Activated T-cell treated with anti-CD3 and anti-CD28 coated beads, Interleukin-2, amount 50 U/mL, for 4 hours (primary cell): ENCODE measurements at regions not wholly inside any gene's neighbourhood (a gene's known extent, or its start where the extent isn't known, plus 50 kb on each side); places are given as distances from the start of the nearest gene placed in this dataset.

Experiments used
- ATAC-seq, 2 donors: fragments of 200-7000 bp; cut with Tn5 transposase; one replicate each; pipeline ENCODE4 v1.10.0; 2021
- DNase-seq: peaks from one replicate; pipeline ENCODE4 v3.0.0-alpha.2; 2020
- H3K27me3 Mint-ChIP-seq: one replicate; pipeline ENCODE4 v1.8.0; 2021; ENCODE audit warnings: low read depth, mixed read lengths
- H3K36me3 Mint-ChIP-seq: one replicate; pipeline ENCODE4 v1.8.0; 2022; ENCODE audit warnings: mixed read lengths; ENCODE audit not compliant: insufficient read depth
- H3K4me1 Mint-ChIP-seq: one replicate; pipeline ENCODE4 v1.8.0; 2021; ENCODE audit warnings: low read depth, mixed read lengths
- H3K4me3 Mint-ChIP-seq: one replicate; pipeline ENCODE4 v1.8.0; 2021; ENCODE audit warnings: mild to moderate bottlenecking, moderate library complexity, mixed read lengths
- H3K9me3 Mint-ChIP-seq: one replicate; pipeline ENCODE4 v1.8.0; 2021; ENCODE audit warnings: mixed read lengths

DNA sequence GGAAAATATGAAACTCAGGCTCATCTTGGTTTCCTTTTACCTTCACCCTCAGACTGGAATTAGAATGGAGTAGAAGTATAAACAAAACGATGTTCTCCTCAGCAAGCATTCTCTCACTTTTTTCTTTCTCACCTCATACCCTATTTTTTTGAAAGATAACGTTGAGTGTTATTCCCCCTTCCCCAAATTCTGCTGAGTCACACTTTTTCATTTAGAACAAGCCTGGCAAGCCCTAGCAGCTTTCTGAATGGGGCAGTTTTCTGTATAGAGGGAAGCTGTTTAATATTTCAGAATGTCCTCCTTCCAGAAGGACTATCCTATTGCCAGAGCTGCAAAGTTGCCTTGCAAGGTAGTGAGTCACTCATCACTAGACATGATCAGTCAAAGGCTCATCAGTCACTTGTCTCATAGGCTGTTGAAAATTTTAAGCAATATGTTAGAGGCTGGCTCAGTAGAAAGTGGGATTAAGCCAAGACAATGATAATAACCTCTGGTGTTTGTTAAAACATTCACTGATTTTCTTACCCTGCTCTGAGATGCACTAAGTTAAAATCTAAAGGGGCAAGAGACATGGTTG, 416.1 kb downstream of the RNF144A start:
- Mint-ChIP-seq H3K36me3 (no peaks in the 10 kb centered on the region), H3K4me3 (no peak overlapping the region), H3K27me3 (peaks cover 10% of the 10 kb centered on the region), H3K4me1 (no peaks in the 10 kb centered on the region), H3K9me3 (no peaks in the 10 kb centered on the region)
- DNase-seq (no peak), ATAC-seq (no peak)

DNA sequence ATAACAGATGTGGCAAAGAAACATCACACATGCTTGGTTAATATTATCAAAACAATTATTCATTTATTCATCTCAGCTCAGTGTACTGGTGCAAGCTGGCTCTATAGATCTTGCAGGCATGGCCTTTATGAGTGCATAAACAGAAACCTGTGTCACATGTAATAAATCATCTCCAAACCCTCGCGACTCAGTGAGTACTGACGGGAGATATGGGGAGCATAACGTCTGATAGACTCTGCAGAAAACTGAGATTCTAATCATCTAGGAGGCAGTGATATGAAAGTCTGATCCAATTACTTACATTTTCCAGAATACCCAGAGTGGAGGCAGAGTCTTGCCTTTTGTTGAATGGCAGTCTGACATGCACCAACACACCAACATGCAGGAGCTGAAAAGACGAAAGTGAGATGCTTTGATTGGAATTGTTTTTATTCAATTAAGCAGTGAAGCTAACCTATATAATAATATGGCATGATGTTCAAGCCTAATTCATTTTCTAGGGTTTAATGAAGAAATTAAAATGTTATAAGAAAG, 416.8 kb downstream of the RNF144A start:
- Mint-ChIP-seq H3K36me3 (no peaks in the 10 kb centered on the region), H3K9me3 (no peaks in the 10 kb centered on the region), H3K4me1 (no peaks in the 10 kb centered on the region), H3K4me3 (no peak overlapping the region), H3K27me3 (peaks cover 10% of the 10 kb centered on the region)
- DNase-seq: no peak
- no peak for ATAC-seq

DNA sequence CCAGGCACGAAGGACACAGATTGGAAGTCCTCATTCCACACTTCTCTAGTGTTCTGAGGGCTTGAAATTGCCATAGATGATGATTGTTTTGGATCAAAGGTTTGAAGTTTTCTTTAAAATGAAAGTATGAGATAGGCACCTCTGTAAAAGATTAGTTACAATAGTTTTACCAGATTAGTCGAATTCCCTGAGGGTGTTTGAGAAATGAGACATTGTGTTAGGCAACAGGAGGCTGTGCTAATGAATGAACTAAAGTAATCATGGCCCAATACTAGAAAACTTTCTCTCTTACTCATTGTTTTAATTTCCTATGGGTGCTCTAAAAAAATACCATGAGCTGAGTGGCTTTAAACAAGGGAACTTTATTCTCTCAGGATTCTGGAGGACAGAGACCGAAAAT, 421.7 kb downstream of the RNF144A start:
- no peaks in the 10 kb centered on the region for H3K36me3 Mint-ChIP-seq

DNA sequence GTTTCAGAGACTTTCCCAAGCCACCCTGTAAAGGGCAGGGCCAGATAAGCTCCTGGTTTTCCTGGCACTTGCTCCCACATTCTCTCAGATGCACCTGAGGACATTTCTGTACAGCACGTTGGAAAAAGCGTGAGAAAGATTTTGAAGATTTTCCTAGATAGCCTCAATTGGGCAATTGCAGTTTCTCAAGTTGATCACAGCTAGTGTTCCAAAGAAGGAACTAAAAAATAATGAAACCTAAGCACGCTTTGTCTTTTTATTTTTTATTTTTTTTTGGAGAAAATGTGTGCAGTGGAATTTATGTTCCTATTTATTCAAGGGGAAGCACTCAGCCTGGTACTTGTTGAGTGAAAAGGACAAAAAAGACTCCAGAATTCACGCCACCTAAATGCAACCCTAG, 429.1 kb downstream of the RNF144A start:
- Mint-ChIP-seq H3K4me1 (no peaks in the 10 kb centered on the region), H3K9me3 (no peaks in the 10 kb centered on the region), H3K4me3 (no peak overlapping the region), H3K27me3 (no peaks in the 10 kb centered on the region), H3K36me3 (no peaks in the 10 kb centered on the region)
- ATAC-seq: no peak
- DNase-seq: no peak

More for the DNA sequence above, 421.7 kb downstream of the RNF144A start:
- no peak for DNase-seq
- peaks cover 9% of the 10 kb centered on the region for H3K27me3 Mint-ChIP-seq
- H3K9me3 Mint-ChIP-seq: no peaks in the 10 kb centered on the region
- no peak overlapping the region for H3K4me3 Mint-ChIP-seq
- H3K4me1 Mint-ChIP-seq: no peaks in the 10 kb centered on the region
- no peak for ATAC-seq

DNA sequence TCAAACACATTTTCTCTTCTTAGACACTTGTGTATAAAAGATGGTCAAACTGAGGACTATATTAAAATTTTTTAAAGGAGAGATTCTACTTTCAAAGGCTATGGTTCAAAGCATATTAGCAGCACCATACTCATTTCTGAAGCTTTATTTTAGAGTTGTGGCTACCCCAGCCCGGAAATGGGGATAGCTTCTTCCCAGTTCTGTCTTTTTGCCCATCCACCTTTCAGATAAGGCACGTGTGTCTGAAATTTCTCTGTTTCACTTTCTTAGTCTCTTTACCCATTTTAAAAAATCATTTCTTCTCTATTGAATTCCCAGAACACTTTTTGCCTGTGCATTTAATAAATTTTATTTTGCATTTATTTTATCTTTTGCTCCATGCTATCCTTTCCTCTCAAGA, 431.5 kb downstream of the RNF144A start:
- H3K4me3 Mint-ChIP-seq: no peak overlapping the region
- no peak for DNase-seq
- no peaks in the 10 kb centered on the region for H3K9me3 Mint-ChIP-seq
- no peak for ATAC-seq
- no peaks in the 10 kb centered on the region for H3K27me3 Mint-ChIP-seq
- H3K4me1 Mint-ChIP-seq: no peaks in the 10 kb centered on the region
- H3K36me3 Mint-ChIP-seq: no peaks in the 10 kb centered on the region

DNA sequence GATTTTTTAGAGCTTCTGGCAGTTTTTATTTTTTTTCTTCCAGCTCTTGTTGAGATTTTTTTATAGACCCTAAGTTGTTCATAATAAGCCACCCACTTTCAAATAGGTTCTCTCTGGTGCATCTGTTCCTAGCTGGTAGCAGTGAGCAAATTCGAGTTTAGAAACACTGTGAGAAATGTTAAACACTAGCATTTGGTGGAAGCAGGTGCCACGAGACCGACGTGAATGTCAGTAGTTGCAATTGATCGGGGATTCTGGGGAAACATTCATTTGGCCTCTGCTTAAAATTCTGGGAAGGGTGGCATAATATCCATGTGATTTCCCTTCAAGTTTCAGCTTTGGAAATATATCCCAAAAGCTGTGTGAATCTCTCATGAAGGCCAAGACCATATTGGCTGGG, 435.0 kb downstream of the RNF144A start:
- DNase-seq (no peak), ATAC-seq (no peak)
- Mint-ChIP-seq H3K9me3 (no peaks in the 10 kb centered on the region), H3K27me3 (no peaks in the 10 kb centered on the region), H3K36me3 (no peaks in the 10 kb centered on the region), H3K4me3 (no peak overlapping the region), H3K4me1 (no peaks in the 10 kb centered on the region)

DNA sequence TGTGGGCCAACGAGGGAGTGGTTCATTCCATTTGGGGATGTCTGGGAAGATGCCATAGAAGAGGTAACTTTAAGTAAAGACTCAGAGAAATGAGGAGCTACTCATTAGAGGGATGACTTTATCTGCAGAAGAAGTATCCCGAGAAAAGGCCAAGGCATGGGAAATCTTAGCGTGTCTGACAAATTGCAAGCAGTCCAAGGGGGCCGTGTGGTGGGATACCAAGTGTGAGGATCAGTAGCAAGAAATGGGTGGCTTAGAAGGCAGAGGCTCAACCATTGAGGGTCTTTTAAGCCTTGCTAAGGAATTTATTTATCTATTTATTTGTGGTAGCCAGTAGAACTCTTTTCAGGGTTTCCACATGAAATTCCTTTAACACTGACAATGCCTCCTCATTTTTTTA, 436.4 kb downstream of the RNF144A start:
- Mint-ChIP-seq H3K36me3 (no peaks in the 10 kb centered on the region), H3K4me1 (no peaks in the 10 kb centered on the region), H3K9me3 (no peaks in the 10 kb centered on the region), H3K27me3 (no peaks in the 10 kb centered on the region), H3K4me3 (no peak overlapping the region)
- DNase-seq (no peak), ATAC-seq (no peak)

DNA sequence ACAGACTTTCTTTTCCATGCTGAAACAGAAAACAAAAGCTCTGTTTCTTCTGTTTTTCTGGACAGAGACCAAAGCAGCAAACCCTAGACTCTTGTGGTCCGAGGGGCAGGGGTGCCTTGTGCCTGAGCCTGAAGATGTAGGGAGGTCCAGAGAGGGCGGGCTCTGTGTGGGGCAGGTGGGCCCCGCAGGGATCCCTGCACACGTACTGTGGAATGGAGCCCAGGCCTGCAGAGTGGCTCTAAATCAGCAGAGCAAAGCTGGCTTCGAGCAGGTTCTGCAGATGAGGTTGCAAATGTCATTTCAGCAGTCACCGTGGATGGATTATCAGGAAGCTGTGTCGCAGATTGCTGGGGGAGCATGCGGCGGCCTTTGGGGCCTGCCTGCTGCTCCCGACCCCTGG, 438.6 kb downstream of the RNF144A start:
- ATAC-seq (no peak), DNase-seq (no peak)
- H3K4me1 Mint-ChIP-seq: no peaks in the 10 kb centered on the region
- no peak overlapping the region for H3K4me3 Mint-ChIP-seq
- H3K27me3 Mint-ChIP-seq: no peaks in the 10 kb centered on the region
- H3K9me3 Mint-ChIP-seq: no peaks in the 10 kb centered on the region
- H3K36me3 Mint-ChIP-seq: no peaks in the 10 kb centered on the region

DNA sequence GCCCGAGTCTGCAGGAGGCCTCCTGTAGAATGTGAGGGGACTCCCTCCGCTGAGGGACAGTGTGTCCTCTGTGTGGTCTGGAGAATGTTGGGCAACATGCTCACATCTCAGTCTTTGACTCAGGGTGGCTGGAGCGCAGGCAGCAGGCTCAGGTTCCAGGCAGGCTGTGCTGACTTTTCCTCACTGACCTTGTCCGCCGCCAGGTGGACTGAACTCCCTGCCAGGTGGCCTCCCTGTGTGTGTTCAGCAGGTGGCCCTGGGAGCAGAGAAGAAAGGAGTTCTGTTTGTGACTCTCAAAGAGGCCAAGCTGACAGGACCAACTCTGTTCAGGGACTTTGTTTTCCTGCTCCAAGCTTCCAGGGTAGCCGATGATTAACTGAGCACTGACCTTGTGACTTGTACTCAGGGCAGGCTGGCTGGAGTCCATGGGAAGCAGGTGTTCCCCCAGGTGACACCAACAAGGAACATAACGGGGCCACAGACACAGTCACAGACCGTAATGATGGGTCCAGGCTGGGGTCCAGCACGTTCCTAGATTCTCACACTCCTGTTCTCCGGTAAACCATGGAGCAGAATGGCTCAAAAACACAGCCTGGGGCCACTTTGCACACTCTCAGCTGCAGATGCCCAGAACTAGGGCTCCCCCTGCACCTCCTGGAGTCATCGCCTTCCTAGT, 439.8 kb downstream of the RNF144A start:
- Mint-ChIP-seq H3K4me1 (no peaks in the 10 kb centered on the region), H3K4me3 (no peak overlapping the region), H3K27me3 (no peaks in the 10 kb centered on the region), H3K9me3 (no peaks in the 10 kb centered on the region), H3K36me3 (no peaks in the 10 kb centered on the region)
- DNase-seq (no peak), ATAC-seq (no peak)

DNA sequence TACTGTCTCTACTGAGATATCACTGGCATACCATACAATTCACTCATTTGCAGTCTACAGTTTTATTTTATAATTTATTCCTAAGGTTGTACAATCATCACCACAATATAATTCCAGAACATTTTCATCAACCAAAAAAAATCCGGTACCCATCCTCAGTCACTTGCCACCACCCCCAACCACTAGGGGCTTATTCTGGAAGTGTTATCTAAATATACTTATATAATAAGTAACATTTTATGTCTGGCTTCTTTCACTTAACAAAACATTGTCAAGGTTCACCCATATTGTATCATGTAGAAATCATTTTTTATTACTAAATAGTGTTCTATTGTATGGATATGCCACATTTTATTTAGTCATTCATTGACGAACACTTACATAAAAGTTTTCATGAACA, 440.8 kb downstream of the RNF144A start:
- Mint-ChIP-seq H3K36me3 (no peaks in the 10 kb centered on the region), H3K9me3 (no peaks in the 10 kb centered on the region), H3K4me3 (no peak overlapping the region), H3K27me3 (no peaks in the 10 kb centered on the region), H3K4me1 (no peaks in the 10 kb centered on the region)
- ATAC-seq (no peak), DNase-seq (no peak)

DNA sequence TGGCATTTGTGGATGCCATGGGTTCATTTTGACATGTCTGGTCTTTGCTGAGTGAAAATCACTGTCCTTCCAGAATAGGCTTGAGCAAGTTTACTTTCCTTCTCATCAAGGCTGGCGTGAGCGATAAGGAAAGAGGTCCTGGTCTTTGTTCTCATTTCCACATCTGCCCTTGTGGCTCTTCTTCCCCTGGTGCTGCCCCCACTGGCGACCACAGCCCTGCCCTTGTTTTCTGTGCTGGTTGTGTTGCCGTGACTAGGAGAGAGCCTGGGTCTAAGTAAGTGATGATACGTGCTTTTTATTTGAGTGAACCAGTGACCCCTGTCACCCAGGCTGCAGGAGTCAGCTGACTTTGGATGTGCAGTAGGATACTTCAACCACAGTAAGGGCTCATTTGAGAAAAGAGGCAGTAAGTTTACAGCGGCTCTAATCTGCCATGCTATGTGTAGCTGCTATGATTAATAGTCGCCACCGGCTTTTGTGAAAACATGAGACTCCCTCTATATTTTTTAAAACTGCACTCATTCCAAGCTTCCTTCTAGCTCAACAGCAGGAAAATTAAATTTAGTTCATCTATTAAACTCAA, 441.7 kb downstream of the RNF144A start:
- Mint-ChIP-seq H3K27me3 (no peaks in the 10 kb centered on the region), H3K4me1 (no peaks in the 10 kb centered on the region), H3K9me3 (no peaks in the 10 kb centered on the region), H3K4me3 (no peak overlapping the region), H3K36me3 (no peaks in the 10 kb centered on the region)
- DNase-seq: no peak
- no peak for ATAC-seq

DNA sequence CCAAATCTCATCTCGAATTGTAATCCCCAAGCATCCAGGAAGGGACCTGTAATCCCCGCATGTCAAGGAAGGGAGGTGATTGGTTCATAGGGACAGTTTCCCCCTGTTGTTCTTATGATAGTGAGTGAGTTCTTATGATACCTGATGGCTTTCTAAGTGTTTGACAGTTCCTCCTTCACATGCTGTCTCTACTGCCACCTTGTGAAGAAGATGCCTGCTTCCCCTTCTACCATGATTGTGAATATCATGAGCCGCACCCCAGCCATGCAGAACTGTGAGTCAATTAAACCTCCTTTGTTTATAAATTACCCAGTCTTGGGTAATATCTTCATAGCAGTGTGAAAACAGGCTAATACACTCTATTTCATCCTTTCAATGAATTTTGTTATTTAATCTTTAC, 446.7 kb downstream of the RNF144A start:
- Mint-ChIP-seq H3K36me3 (no peaks in the 10 kb centered on the region), H3K4me1 (no peaks in the 10 kb centered on the region), H3K9me3 (peaks cover 7% of the 10 kb centered on the region), H3K4me3 (no peak overlapping the region), H3K27me3 (no peaks in the 10 kb centered on the region)
- no peak for ATAC-seq
- DNase-seq: no peak

DNA sequence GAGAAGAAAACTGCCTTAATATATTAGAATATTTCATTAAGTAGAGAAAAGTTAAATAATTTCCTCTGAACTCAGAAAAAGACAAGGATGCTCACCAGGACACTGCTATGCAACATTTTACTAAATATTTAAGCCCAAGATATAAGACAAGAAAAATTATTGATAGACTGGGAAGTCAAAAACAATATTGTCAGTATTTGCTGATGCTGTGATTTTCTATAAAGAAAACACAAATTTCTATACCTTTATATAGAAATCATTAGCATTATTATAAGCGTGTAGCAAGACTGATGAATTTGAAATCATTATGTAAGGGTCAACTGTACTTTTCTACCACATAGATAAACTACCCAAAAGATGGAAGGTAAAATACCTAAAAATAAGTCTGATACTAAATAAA, 451.0 kb downstream of the RNF144A start:
- H3K27me3 Mint-ChIP-seq: peaks cover 4% of the 10 kb centered on the region
- ATAC-seq (no peak), DNase-seq (no peak)
- H3K36me3 Mint-ChIP-seq: no peaks in the 10 kb centered on the region
- peaks cover 12% of the 10 kb centered on the region for H3K9me3 Mint-ChIP-seq
- no peak overlapping the region for H3K4me3 Mint-ChIP-seq
- no peaks in the 10 kb centered on the region for H3K4me1 Mint-ChIP-seq

DNA sequence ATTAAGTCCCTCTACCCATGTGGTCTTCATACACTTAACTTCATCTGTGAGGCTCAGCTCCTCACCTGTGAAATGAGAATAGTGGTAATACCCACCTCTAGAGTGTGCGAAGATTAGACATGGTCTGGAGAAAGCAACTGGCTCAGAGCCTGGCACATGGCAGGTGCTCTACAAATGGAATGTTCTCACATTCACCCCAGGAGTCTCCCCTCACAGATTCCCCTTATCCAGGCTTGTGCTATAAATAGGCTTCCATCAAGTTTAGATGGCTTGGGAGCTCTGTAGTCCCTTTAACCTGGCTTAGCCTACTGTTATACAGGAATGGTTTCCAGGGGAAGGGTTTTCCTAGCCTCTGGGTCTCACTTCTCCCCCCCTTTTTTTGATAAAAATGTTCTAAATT, 455.9 kb downstream of the RNF144A start:
- Mint-ChIP-seq H3K9me3 (peaks cover 10% of the 10 kb centered on the region), H3K36me3 (no peaks in the 10 kb centered on the region), H3K4me3 (no peak overlapping the region), H3K27me3 (peaks cover 4% of the 10 kb centered on the region), H3K4me1 (no peaks in the 10 kb centered on the region)
- DNase-seq (no peak), ATAC-seq (no peak)

DNA sequence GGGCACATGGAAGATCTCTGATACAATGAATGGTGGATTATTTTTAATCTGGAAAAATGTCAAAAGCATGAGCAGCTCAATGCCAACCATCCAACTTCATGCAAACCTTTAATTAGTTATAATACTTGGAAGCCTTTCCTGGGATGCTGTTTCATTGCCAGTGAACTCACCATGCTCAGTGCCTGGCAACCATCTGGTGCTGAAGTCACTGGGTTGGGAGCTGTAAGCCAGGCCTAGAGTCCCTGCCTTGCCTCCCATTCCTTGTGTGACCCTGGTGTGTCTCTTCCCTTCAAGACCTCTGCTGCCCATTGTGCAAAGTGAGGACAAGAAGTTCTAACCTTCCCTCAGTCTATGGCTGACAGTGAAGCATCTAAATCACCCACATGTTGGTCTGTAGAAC, 458.7 kb downstream of the RNF144A start:
- Mint-ChIP-seq H3K27me3 (peaks cover 3% of the 10 kb centered on the region), H3K36me3 (no peaks in the 10 kb centered on the region)

More for the DNA sequence above, 458.7 kb downstream of the RNF144A start:
- no peak for DNase-seq
- Mint-ChIP-seq H3K4me1 (no peaks in the 10 kb centered on the region), H3K4me3 (no peak overlapping the region), H3K9me3 (no peaks in the 10 kb centered on the region)
- no peak for ATAC-seq
